HG03565 (cell line): ENCODE measurements at regions not wholly inside any gene's neighbourhood (a gene's known extent, or its start where the extent isn't known, plus 50 kb on each side); places are given as distances from the start of the nearest gene placed in this dataset.
A peak's percentile ranks its signal among the peaks of the same experiment; 100 is the strongest.

Experiments used
- ATAC-seq: cut with Tn5 transposase; IDR thresholded peaks from one replicate; pipeline ENCODE4 v1.9.1; 2021; ENCODE audit warnings: mild to moderate bottlenecking, moderate library complexity; ENCODE audit not compliant: unreplicated experiment

GRCh38 chr17:72004011-72004427 is 116.8 kb upstream of the SOX9 start:
- ATAC-seq: no peak

GRCh38 chr17:72004611-72005331 is 116.0 kb upstream of the SOX9 start:
- ATAC-seq: peak; percentile 46

- peak; percentile 49 for ATAC-seq
Measured at GRCh38 chr17:72005332-72006163, 115.3 kb upstream of the SOX9 start.

GRCh38 chr17:72008236-72008876 is 112.5 kb upstream of the SOX9 start:
- no peak for ATAC-seq

GRCh38 chr17:72011561-72011960 is 109.3 kb upstream of the SOX9 start:
- no peak for ATAC-seq

- peak; percentile 51 for ATAC-seq
Measured at GRCh38 chr17:72021417-72022041, 99.3 kb upstream of the SOX9 start.

GRCh38 chr17:72022328-72023275 is 98.2 kb upstream of the SOX9 start:
- no peak for ATAC-seq

GRCh38 chr17:72024457-72024856 is 96.4 kb upstream of the SOX9 start:
- no peak for ATAC-seq

- no peak for ATAC-seq
Measured at GRCh38 chr17:72025113-72025512, 95.7 kb upstream of the SOX9 start.

- peak; percentile 68 for ATAC-seq
Measured at GRCh38 chr17:72030067-72030899, 90.5 kb upstream of the SOX9 start.

GRCh38 chr17:72031219-72031884 is 89.5 kb upstream of the SOX9 start:
- no peak for ATAC-seq

- ATAC-seq: no peak
Measured at GRCh38 chr17:72033334-72033733, 87.5 kb upstream of the SOX9 start.

GRCh38 chr17:72034000-72034399 is 86.8 kb upstream of the SOX9 start:
- peak; percentile 56 for ATAC-seq

GRCh38 chr17:72038427-72038826 is 82.4 kb upstream of the SOX9 start:
- ATAC-seq: no peak

- no peak for ATAC-seq
Measured at GRCh38 chr17:72039490-72039889, 81.3 kb upstream of the SOX9 start.

- no peak for ATAC-seq
Measured at GRCh38 chr17:72046178-72046577, 74.6 kb upstream of the SOX9 start.

- ATAC-seq: no peak
Measured at GRCh38 chr17:72046643-72047612, 73.9 kb upstream of the SOX9 start.

GRCh38 chr17:72049914-72050313 is 70.9 kb upstream of the SOX9 start:
- no peak for ATAC-seq
